SK-N-MC (cell line): ENCODE measurements at regions not wholly inside any gene's neighbourhood (a gene's known extent, or its start where the extent isn't known, plus 50 kb on each side); places are given as distances from the start of the nearest gene placed in this dataset.

Experiments used
- EZH2 ChIP-seq: fragments of 200-600 bp; sonication (generic); IDR thresholded peaks from one replicate; pipeline ENCODE4 v1.6.1; 2017; ENCODE audit warnings: antibody characterized with exemption
- POLR2AphosphoS5 ChIP-seq: IDR thresholded peaks from 2 replicates; pipeline ENCODE4 v1.6.1; 2012; ENCODE audit warnings: mild to moderate bottlenecking, low read depth, low read length, borderline replicate concordance

DNA sequence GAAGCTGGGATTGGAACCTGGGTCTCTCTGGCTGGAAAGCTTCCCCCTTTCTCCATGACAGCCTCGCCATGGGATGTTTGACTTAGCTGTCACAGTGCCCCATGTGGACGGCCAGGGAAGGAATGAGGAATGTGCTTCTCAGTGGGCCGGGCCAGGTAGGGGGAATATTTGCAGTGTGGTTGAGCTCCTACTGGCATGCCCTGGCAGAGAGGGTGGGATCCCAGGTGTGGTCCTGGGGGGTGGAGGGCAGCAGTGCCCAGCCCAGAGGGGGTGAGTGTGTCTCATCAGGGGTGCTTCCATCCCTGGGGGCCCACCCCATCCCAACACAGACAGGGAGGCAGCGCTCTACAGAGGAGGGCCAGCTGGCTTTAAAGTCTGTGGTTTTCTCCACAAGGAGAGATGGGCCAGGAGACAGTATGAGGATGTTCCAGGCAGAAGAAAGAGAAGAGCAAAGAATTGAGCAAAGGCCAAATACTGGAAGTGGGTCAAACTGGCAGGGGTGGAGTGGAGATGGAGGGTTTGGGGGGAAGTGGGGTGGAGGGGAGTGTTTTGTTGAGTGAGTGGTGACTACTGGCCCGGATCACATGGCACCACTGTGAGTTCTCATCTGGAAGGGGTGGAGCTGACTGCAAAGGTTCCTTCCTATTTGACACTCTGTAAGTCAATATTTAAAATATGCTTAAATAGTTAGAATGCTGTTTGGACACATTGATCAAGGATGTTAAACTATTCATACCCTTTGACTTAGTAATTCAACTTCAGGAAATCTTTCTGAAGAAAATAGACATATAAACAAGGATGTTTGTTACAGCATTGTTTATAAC lies 94.0 kb downstream of the MYCN start:
- TF ChIP-seq POLR2AphosphoS5, result no peak
- TF ChIP-seq EZH2, result no peak
